ENCODE measurements at regions not wholly inside any gene's neighbourhood (a gene's known extent, or its start where the extent isn't known, plus 50 kb on each side); places are given as distances from the start of the nearest gene placed in this dataset.

GRCh38 chr16:27646806-27647205 is 96.9 kb downstream of the KATNIP start:
- TF ChIP-seq CTCF (IDR thresholded peaks at IDR 0.05) (no peak), POLR2A (IDR thresholded peaks at IDR 0.05) (no peak)
